Activated T-cell treated with anti-CD3 and anti-CD28 coated beads for 48 hours (primary cell): ENCODE measurements at regions not wholly inside any gene's neighbourhood (a gene's known extent, or its start where the extent isn't known, plus 50 kb on each side); places are given as distances from the start of the nearest gene placed in this dataset.

Source experiments
- DNase-seq: peaks from one replicate; pipeline ENCODE4 v3.0.0-alpha.2; 2020; ENCODE audit warnings: low read depth

GRCh38 chr2:67516899-67517530 is 119.9 kb downstream of the ETAA1 start:
- DNase-seq = no peak

GRCh38 chr2:67522148-67522547 is 125.0 kb downstream of the ETAA1 start:
- no peak for DNase-seq

GRCh38 chr2:67524213-67524612 is 127.1 kb downstream of the ETAA1 start:
- DNase-seq = no peak

- no peak for DNase-seq
Measured at GRCh38 chr2:67524777-67525176, 127.6 kb downstream of the ETAA1 start.

GRCh38 chr2:67526283-67526682 is 129.2 kb downstream of the ETAA1 start:
- no peak for DNase-seq

GRCh38 chr2:67528320-67528719 is 131.2 kb downstream of the ETAA1 start:
- DNase-seq = no peak

- no peak for DNase-seq
Measured at GRCh38 chr2:67532387-67532786, 135.3 kb downstream of the ETAA1 start.

GRCh38 chr2:67534745-67535144 is 137.6 kb downstream of the ETAA1 start:
- no peak for DNase-seq

- DNase-seq = no peak
Measured at GRCh38 chr2:67540962-67541361, 143.8 kb downstream of the ETAA1 start.

GRCh38 chr2:67544286-67544685 is 147.2 kb downstream of the ETAA1 start:
- DNase-seq = no peak

GRCh38 chr2:67548317-67549201 is 151.4 kb downstream of the ETAA1 start:
- no peak for DNase-seq

- DNase-seq = no peak
Measured at GRCh38 chr2:67559156-67559555, 162.0 kb downstream of the ETAA1 start.

- DNase-seq = no peak
Measured at GRCh38 chr2:67560771-67561456, 163.8 kb downstream of the ETAA1 start.

- no peak for DNase-seq
Measured at GRCh38 chr2:67561457-67561965, 164.4 kb downstream of the ETAA1 start.

- no peak for DNase-seq
Measured at GRCh38 chr2:67564076-67564475, 166.9 kb downstream of the ETAA1 start.

GRCh38 chr2:67564626-67565025 is 167.5 kb downstream of the ETAA1 start:
- no peak for DNase-seq

- no peak for DNase-seq
Measured at GRCh38 chr2:67565262-67565661, 168.1 kb downstream of the ETAA1 start.

- DNase-seq = no peak
Measured at GRCh38 chr2:67565761-67566160, 168.6 kb downstream of the ETAA1 start.

GRCh38 chr2:67566285-67566684 is 169.2 kb downstream of the ETAA1 start:
- DNase-seq = no peak

GRCh38 chr2:67566958-67567635 is 170.0 kb downstream of the ETAA1 start:
- no peak for DNase-seq

- DNase-seq = no peak
Measured at GRCh38 chr2:67567886-67568285, 170.8 kb downstream of the ETAA1 start.

- no peak for DNase-seq
Measured at GRCh38 chr2:67570611-67571010, 173.5 kb downstream of the ETAA1 start.
